Left renal cortex interstitium (tissue), 4 donors: ENCODE measurements at regions not wholly inside any gene's neighbourhood (a gene's known extent, or its start where the extent isn't known, plus 50 kb on each side); places are given as distances from the start of the nearest gene placed in this dataset.
"Not testable (repeated sequence)": the region's sequence is repeated elsewhere in the genome, so short reads cannot be mapped to it uniquely, and the experiment has no call there.

ENCODE experiments used
- DNase-seq, 4 donors: peaks; one replicate each; pipeline ENCODE4 v3.0.0-alpha.2; 2013; ENCODE audit warnings: low read depth in 4 of 4, low spot score in 2 of 4, missing footprints in 1 of 4

DNA sequence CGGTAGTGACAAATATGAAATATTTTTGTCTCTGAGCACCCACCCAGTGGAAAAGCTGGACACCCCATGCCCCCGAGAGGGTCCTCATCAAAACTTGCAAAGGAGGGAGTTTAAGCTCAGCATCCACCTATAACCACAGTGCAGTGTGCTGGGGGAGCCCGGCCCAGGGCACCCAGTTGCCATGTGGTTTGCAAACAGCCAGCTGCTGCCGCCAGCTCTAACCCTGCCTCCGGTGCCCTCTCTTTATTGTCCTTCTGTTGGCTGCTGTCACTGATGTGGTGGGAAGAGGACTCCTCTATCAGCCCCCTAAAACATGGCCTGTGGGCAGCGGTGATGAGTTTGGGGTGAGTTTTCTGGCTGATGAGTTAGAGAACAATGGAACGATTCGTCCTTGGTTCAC, 160.9 kb upstream of the MVB12B start:
- no peak for DNase-seq

DNA sequence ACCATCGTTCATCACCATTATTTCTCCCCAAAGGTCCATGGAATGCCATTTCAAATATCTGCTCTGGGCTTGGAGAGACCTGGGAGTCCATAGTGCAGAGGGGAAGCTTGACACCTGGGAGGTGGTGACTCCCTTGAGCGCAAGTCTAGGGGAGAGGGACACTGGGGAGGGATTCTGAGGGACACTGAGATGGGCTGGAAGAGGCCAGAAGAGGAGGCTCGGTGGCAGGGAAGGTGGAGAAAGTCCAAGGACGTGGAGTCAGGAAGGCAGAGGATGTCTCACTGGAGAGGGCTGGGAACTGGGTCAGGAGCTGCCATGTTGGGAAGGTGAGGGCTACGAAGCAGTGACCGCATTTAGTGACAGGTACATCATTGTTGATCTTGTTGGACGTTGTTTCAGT, 160.3 kb upstream of the MVB12B start:
- DNase-seq, result no peak

DNA sequence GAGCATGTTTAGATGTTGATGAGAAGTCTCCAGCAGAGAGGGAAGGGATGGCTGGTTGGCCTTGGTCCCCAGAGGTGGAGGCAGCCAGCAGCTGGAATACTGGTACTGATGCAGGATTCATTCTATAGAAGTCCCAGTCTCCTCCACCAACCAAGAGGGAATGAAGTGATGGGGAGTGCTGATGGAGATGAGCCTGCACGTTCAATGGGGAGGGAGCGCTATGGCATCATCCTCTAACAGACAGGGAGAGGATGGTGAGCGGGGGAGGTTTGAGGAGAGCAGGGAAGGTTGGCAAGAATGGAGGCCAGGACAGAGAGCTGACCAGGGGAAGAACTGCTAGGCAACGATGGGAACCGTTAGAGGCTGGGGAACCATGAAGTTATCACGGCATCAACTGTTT, 159.8 kb upstream of the MVB12B start:
- DNase-seq, result no peak

DNA sequence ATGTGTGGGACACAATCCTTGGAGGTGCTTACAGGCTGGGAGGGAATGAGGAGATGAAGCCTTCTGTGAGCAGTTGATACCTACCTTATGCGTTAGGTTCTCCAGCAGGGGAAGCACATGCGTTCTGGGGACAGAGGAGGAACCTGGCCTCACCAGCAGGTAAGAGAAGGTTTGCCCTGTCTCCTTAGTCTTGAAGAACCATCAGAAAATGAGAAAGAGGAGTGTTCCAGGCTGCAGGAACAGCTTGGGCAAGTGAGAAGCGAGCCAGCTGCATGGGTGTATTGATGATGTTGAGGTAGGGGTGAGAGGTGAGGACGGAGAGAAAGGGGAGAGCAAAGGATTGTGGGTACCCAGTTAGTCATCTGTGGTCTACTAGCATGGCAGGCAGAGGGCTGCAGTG, 156.9 kb upstream of the MVB12B start:
- DNase-seq, result no peak

DNA sequence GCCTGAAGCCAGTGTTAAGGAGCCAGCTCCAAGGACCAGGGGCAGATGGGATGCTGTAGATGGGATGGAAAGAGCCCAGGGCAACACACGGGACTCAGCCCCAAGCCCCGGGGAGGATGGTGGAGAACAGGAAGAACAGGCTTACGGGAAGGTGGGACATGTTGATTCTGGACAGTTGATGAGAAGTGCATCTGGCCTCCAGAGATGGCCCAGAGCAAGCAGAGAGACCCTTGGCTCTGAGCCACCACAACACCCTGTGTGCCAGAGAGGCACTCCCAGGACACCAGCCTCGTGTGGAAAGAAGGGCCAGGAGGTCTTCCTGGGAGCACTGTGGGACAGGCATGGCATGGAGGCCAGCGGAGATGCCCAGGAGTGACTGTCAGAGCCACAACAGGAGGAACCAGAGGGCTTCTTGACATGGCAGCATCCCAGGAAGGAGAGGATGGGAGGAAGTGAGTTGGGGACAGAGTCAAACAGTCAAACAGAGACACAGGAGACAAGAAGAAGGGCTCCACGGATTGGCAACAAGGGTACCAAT, 156.3 kb upstream of the MVB12B start:
- DNase-seq, result no peak

DNA sequence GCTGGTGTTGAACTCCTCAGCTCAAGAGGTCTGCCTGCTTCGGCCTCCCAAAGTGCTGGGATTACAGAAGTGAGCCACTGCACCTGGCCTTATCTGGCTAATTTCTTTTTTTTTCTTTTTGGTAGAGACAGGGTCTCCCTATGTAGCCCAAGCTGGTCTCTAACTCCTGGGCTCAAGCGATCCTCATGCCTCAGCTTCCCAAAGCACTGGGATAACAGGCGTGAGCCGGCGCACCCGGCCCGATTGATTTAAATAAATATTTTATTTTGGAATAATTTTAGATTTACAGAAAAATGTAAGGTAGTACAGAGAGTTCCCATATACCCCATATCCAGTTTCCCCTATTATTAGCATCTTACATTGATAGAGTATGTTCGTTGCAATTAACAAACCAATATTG, 155.0 kb upstream of the MVB12B start:
- DNase-seq, result no peak

DNA sequence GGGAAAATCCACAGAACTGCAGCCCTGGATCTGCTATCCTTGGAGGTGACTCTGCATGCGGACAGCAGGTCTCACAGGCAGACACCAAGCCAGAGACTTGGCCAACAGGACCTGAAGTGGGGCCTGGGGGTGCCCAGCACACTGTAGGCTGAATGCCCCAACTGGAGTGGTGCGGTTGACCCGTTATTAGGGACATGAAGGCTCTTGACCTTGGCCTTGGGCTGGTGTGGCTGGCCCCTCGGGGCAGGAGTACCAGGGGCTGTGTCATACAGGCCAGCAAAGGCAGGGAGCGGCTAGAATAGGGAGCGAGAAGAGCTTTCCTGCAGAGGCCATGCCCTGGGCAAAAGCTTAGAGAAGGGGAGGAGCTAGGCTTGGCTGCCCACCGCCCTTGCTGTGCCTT, 153.2 kb upstream of the MVB12B start:
- no peak for DNase-seq

DNA sequence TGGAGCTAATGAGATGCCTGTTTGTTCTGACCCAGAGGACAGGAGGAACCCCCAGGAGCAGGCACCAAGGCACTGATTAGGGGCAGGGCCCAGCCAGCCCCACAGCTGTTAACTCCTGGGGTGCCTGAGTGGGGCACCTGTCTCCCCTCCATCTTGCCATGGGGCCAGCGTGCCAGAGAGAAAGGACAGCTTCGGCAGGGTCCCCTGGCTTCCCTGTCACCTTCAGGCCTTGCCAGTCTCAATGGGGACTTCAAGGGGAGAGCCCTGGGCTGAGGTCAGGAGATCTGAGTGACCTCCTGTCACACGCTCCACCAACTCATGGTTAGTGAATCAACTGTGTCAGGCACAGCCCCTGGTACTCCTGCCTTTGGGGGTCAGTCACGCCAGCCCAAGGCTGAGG, 152.7 kb upstream of the MVB12B start:
- DNase-seq, result no peak

DNA sequence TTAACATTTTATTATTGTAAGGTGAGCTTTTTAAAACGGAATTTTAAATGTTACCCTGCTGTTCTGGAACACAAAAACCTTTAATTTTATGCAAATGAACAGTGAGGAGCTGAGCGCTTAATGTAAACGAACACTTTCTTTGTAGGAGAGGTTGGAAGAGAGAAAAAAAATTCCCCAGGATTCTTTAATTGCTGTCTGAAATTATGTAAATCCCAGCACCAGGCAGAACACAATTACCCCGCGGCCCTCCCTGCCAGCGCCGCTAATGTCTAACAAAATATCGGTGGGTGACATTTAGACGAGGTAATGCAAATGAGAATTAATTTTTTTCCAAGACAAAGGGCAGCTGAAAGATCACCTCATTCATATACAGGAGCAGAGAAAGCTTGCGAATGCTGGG, 143.4 kb upstream of the MVB12B start:
- DNase-seq, result no peak

DNA sequence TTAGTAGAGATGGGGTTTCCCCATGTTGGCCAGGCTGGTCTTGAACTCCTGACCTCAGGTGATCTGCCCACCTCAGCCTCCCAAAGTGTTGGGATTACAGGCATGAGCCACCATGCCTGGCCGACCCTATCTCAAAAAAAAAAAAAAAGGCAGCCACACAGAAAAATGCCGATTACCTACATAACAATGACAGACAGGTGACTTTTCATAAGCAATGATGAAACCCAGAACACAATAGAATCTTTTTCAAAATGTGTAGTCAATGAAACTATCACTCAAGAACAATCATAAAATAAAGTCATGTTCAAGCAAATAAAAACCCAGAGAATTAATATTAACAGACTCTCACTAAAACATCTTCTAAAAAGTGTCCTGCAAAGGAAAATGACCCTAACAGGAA, 135.6 kb upstream of the MVB12B start:
- not testable (repeated sequence) for DNase-seq

DNA sequence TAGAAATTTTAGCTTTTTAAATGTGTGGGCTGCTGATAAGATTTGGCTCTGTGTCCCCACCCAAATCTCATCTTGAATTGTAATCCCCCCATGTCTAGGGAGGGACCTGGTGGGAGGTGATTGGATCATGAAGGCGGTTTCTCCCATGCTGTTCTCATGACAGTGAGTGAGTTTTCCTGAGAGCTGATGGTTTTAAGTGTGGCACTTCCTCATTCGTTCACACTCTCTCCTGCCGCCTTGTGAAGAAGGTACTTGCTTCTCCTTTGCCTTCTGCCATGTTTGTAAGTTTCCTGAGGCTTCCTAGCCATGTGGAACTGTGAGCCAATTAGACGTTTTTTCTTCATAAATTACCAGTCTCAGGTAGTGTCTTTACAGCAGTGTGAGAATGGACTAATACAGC, 127.8 kb upstream of the MVB12B start:
- DNase-seq, result no peak

DNA sequence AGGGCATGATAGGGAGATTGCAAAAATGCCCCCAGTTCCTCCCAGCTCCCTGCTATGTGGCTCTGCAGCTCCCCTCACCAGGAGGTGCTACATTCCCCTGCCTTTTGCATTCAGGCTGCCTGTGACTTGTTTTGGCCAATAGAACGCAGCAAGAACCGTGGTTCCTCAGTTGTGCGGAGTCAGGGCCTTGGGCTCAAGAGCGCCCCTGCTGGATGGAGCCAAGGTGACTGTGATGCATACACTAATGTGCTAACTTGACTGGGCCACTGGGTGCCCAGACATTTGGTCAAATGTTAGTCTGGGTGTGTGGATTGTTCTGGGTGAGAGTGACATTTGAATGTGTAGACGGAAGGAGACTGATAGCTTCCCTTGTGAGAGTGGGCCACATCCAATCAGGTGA, 123.3 kb upstream of the MVB12B start:
- no peak for DNase-seq

DNA sequence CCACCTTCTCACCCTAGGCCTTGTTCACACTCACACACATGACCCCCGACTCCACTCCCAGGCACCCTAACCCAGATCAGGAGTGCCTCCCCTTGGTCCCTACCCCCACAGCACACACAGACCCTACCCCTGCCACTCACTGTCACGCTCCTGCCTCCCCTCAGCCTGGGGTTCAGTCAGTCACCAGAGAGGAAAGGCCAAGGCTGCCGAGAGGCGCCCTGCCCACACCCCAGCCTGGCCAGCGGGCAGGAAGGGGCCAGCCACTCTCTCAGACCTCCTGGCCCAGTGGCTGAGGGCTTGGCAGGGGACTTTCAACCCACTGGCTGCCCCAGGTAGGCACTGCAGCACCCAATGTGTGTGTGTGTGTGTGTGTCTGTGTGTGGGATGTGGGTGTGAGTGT, 122.4 kb upstream of the MVB12B start:
- DNase-seq, result no peak

DNA sequence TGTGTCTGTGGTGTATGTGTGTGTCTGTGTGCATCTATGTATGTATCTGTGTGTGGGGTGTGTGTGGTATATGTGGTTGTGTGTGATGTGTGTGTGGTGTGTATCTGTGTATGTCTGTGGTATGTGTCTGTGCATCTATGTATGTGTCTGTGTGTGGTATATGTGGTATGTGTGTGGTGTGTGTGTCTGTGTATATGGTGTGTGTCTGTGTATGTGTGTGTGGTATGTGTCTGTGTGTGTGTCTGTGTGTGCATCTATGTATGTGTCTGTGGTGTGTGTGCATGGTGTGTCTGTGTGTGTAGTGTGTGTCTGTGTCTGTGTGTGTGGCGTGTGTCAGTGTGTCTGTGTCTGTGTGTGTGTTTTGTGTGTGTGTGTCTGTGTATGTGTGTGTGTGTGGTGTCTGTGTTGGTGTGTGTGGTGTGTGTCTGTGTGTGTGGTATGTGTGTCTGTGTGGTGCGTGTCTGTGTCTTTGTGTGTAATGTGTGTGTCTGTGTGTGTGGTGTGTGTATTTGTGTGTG, 121.9 kb upstream of the MVB12B start:
- DNase-seq, result no peak

DNA sequence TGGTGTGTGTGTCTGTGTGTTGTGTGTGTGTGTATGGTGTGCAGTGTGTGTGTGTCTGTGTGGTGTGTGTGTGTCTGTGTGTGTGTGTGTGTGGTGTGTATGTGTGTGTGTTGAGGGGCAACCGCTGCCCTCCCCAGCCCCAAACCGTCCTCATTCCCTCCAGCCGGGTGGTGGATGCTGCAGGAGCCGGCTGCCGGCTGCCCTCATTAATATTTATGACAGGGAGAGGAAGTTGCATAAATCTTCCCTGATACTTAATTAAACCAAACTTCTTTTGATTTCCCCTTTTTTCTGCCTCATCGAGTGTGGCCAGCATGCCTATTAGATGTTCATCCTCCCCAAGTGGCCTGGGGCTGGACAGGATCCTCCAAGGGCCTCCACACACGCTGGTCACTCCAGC, 121.4 kb upstream of the MVB12B start:
- peak in 1 of 4 donors; percentile 20 for DNase-seq

DNA sequence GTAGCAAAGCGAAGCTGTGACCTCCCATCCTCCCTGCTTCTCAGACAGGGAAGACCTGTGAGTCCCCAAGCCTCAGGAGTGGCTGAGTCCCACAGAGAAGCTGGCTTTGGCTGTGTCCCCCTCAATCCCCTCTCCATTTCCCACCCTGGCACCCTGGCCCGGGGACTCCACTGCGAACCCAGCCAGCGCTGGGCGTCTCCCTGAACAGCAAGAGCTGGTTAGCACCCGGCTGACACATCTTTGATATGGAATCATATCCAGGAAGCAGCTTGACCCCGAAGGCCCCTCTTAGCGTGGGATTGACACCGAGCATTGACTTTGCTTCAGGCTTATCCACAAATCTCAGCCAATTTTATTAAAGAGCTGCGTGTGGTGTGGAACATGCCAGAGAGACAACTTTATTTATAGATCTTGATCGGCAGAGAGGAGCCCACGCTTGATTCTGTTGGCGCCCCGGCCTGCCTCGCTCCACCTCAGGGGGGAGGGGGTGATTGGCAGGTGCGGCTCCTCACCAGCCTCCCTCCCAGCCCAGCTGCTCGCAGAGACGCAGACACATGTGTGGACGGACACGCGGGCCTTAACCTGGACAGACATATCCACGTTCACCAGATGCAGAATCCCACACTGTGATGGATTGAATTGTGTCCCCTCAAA, 120.7 kb upstream of the MVB12B start:
- DNase-seq, result no peak

DNA sequence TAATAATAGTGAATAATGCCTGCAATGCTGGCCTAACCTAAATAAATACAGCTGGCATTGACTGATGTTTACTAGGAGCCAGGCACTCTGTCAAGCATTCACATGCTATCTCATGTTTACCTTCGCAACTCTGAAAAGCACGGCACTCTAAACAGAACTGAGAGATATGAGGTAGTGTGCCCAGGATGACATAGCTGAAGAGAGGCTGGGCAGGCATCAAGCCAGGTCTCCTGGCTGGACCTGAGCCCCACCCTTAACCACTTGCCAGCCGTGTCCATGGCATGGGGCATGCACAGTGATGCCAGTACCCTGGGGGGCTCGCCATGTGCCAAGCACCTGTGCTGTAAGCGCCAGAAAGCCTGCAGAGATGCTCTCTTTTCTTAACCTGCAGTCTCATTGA, 119.4 kb upstream of the MVB12B start:
- no peak for DNase-seq

DNA sequence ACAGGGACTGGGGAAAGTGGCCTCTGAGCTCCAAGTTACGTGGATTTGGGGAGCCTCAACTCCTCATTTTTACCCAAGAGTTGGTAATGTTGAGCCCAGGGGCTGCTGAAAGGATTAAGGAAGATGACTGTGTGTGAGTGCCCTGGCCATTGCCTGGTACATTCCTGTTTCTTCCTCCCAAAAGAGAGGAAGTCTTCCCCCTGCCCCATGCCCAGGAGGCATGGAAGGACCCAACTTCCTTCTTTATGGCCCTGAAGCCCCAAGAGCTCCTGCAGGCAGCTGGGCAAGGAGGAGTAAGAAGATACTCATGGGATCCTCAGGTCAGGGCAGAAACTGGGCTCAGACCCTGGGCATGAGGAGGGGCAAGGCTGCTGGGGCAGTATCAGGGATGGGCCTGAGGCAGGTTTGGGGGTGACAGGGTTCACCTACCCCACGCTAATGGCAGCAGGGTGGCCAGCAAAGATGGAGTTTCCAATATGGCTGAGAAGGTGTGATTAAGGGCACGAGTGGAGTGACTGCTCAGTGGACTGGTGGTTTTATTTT, 118.3 kb upstream of the MVB12B start:
- no peak for DNase-seq

DNA sequence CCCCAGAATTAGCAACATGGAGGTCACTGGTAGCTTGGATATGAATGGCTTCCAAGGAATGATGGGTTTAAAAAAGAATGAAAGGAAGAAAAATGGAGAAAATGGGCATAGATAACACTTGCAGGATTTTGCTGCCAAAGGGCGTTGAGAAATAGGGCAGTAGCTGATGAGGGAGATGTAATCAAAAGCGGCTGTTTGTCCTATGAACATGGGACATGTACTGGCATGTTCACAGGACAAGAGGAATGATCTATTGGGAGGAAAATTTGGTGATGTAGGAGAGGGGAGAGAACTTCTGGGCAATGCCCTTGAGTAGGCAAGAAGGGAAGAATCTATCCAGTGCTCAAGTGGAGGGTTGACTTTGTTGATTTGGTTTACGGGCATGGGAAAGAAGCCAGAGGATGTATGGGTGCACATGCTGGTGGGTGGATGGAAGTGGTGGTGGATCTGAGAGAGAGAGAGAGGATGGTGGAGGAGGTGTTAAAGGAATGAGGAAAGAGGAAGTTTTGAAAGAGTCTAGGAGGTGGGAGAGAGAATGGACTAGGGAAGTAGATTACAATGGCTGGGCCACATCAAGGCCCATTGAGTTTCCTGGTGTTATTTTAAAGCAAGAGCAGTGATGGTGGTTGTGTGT, 115.1 kb upstream of the MVB12B start:
- DNase-seq, result no peak

DNA sequence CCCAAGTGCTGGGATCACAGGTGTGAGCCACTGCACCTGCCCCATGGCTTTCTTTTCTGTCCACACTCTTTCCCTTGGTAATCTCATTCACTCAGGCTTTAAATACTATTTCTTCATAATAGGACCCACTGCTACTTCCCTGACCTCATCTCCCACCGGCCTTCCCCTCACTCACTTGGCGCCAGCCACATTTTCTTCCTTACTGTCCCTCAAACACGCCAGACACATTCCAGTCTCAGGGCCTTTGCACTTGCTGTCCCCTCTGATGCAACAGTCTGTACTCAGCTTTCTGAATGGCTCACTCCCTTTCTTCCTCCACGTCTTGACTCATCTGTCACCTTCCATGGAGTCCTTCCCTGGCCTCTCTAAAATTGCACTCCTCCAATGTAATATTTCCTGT, 111.1 kb upstream of the MVB12B start:
- no peak for DNase-seq

DNA sequence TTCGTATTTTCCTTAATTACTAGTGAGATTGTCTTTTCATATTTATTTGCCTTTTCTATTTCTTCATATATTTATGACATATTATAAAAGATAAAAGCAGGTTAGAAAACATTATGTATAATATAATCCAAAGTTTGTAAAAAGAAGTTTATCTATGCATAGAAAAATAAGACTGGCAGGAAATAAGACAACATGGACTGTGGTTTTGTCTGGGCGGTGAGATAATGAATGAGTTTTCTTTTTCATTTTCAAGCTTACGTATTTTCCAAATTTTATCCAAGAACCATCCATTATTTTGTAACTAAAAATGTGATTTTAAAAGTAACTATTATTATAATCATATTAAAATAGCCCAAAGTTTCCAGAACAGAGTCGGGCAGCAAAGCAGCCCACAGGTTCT, 109.8 kb upstream of the MVB12B start:
- DNase-seq, result no peak

DNA sequence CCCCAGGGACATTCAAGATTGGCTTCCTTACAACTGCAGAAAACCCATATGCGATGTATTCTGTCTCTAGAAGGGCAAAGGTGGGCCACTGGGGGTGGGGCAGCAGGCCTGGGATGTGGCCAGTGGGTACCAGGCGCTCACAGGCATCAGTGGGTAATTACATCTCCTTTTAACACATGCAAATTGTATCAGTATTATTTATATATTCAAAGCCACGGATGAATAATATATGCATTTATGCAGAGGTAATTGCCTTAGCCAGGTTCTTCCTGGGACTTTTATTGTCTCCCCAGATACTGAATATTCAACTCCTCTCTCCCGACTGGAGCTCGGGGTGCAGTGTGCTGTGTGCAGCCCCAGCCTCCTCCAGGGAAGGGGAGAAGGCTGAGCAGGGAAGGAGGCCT, 109.4 kb upstream of the MVB12B start:
- DNase-seq, result no peak
